Subcutaneous abdominal adipose tissue (tissue), 5 donors: ENCODE measurements at regions not wholly inside any gene's neighbourhood (a gene's known extent, or its start where the extent isn't known, plus 50 kb on each side); places are given as distances from the start of the nearest gene placed in this dataset.

Source experiments
- H3K27ac ChIP-seq: one replicate; pipeline ENCODE4 v1.7.0; 2013; ENCODE audit warnings: low read depth, mild to moderate bottlenecking, inconsistent platforms, low read length, moderate library complexity
- H3K27me3 ChIP-seq, 5 donors: one replicate each; pipeline ENCODE4 v1.7.0; 2013; ENCODE audit warnings: low read length in 5 of 5, inconsistent platforms in 1 of 5; ENCODE audit not compliant: control insufficient read depth in 5 of 5, insufficient read depth in 4 of 5
- H3K36me3 ChIP-seq, 5 donors: one replicate each; pipeline ENCODE4 v1.7.0; 2013; ENCODE audit warnings: low read length in 5 of 5; ENCODE audit not compliant: control insufficient read depth in 5 of 5, insufficient read depth in 5 of 5
- H3K4me1 ChIP-seq, 5 donors: one replicate each; pipeline ENCODE4 v1.7.0; 2013; ENCODE audit warnings: low read length in 5 of 5, mild to moderate bottlenecking in 3 of 5, moderate library complexity in 1 of 5; ENCODE audit not compliant: control insufficient read depth in 5 of 5, insufficient read depth in 5 of 5
- H3K4me3 ChIP-seq, 5 donors: one replicate each; pipeline ENCODE4 v1.7.0; 2013; ENCODE audit warnings: low read length in 5 of 5, low read depth in 1 of 5
- H3K9ac ChIP-seq, 5 donors: one replicate each; pipeline ENCODE4 v1.7.0; 2013; ENCODE audit warnings: low read length in 5 of 5, mild to moderate bottlenecking in 4 of 5, moderate library complexity in 3 of 5
- H3K9me3 ChIP-seq, 5 donors: one replicate each; pipeline ENCODE4 v1.7.0; 2013; ENCODE audit warnings: low read length in 5 of 5; ENCODE audit not compliant: control insufficient read depth in 5 of 5
- donor health status: healthy.
- donor health status: healthy.
- donor health status: healthy.
- donor health status: healthy.
- donor health status: healthy.

- H3K4me3 ChIP-seq: no peak overlapping the region
- no peak overlapping the region for H3K27ac ChIP-seq
- no peaks in the 10 kb centered on the region for H3K4me1 ChIP-seq
- H3K9ac ChIP-seq: no peak overlapping the region
- H3K36me3 ChIP-seq: no peaks in the 10 kb centered on the region
- no peaks in the 10 kb centered on the region for H3K27me3 ChIP-seq
- peaks cover 0 to 29% (median 18%) of the 10 kb centered on the region in 5 donors for H3K9me3 ChIP-seq
These were observed 144.4 kb downstream of the CCDC59 start for GRCh38 chr12:82213761-82214160.

GRCh38 chr12:82210882-82211281 is 147.3 kb downstream of the CCDC59 start:
- Histone ChIP-seq H3K36me3 (no peaks in the 10 kb centered on the region), H3K4me3 (peak overlapping the region in 1 of 5 donors; percentile 0), H3K9ac (no peak overlapping the region), H3K9me3 (peaks cover 0 to 41% (median 28%) of the 10 kb centered on the region in 5 donors), H3K27me3 (no peaks in the 10 kb centered on the region), H3K4me1 (no peaks in the 10 kb centered on the region), H3K27ac (no peak overlapping the region)

- no peaks in the 10 kb centered on the region for H3K4me1 ChIP-seq
- no peak overlapping the region for H3K4me3 ChIP-seq
- no peak overlapping the region for H3K9ac ChIP-seq
- no peaks in the 10 kb centered on the region for H3K36me3 ChIP-seq
- no peaks in the 10 kb centered on the region for H3K27me3 ChIP-seq
- H3K9me3 ChIP-seq: peaks cover 0 to 43% (median 30%) of the 10 kb centered on the region in 5 donors
- H3K27ac ChIP-seq: no peak overlapping the region
These were observed 148.7 kb downstream of the CCDC59 start for GRCh38 chr12:82209533-82209932.

GRCh38 chr12:82207556-82207955 is 150.6 kb downstream of the CCDC59 start:
- Histone ChIP-seq H3K4me3 (no peak overlapping the region), H3K9me3 (peaks cover 0 to 48% (median 26%) of the 10 kb centered on the region in 5 donors), H3K27ac (no peak overlapping the region), H3K9ac (no peak overlapping the region), H3K36me3 (no peaks in the 10 kb centered on the region), H3K27me3 (no peaks in the 10 kb centered on the region), H3K4me1 (no peaks in the 10 kb centered on the region)

GRCh38 chr12:82203086-82203485 is 155.1 kb downstream of the CCDC59 start:
- Histone ChIP-seq H3K9ac (no peak overlapping the region), H3K9me3 (peaks cover 0 to 23% (median 17%) of the 10 kb centered on the region in 5 donors), H3K36me3 (no peaks in the 10 kb centered on the region), H3K4me3 (no peak overlapping the region), H3K27me3 (no peaks in the 10 kb centered on the region), H3K4me1 (no peaks in the 10 kb centered on the region), H3K27ac (no peak overlapping the region)

- Histone ChIP-seq H3K36me3 (peaks cover 0 to 3% (median 0%) of the 10 kb centered on the region in 5 donors), H3K27me3 (no peaks in the 10 kb centered on the region), H3K27ac (no peak overlapping the region), H3K9me3 (no peaks in the 10 kb centered on the region), H3K4me3 (no peak overlapping the region), H3K4me1 (no peaks in the 10 kb centered on the region), H3K9ac (no peak overlapping the region)
These were observed 170.6 kb downstream of the CCDC59 start for GRCh38 chr12:82187595-82187994.

GRCh38 chr12:82187011-82187410 is 171.2 kb downstream of the CCDC59 start:
- H3K27ac ChIP-seq: no peak overlapping the region
- no peak overlapping the region for H3K9ac ChIP-seq
- H3K4me3 ChIP-seq: no peak overlapping the region
- no peaks in the 10 kb centered on the region for H3K4me1 ChIP-seq
- H3K36me3 ChIP-seq: peaks cover 0 to 3% (median 0%) of the 10 kb centered on the region in 5 donors
- H3K9me3 ChIP-seq: no peaks in the 10 kb centered on the region
- H3K27me3 ChIP-seq: no peaks in the 10 kb centered on the region

- Histone ChIP-seq H3K27ac (no peak overlapping the region), H3K9me3 (no peaks in the 10 kb centered on the region), H3K4me3 (no peak overlapping the region), H3K4me1 (no peaks in the 10 kb centered on the region), H3K9ac (no peak overlapping the region), H3K36me3 (peaks cover 0 to 3% (median 0%) of the 10 kb centered on the region in 5 donors), H3K27me3 (no peaks in the 10 kb centered on the region)
These were observed 171.9 kb downstream of the CCDC59 start for GRCh38 chr12:82186282-82186681.

GRCh38 chr12:82184844-82185243 is 173.3 kb downstream of the CCDC59 start:
- no peak overlapping the region for H3K9ac ChIP-seq
- no peak overlapping the region for H3K4me3 ChIP-seq
- H3K27me3 ChIP-seq: no peaks in the 10 kb centered on the region
- no peak overlapping the region for H3K27ac ChIP-seq
- no peaks in the 10 kb centered on the region for H3K9me3 ChIP-seq
- peaks cover 0 to 3% (median 0%) of the 10 kb centered on the region in 5 donors for H3K36me3 ChIP-seq
- H3K4me1 ChIP-seq: no peaks in the 10 kb centered on the region

GRCh38 chr12:82182601-82183190 is 175.5 kb downstream of the CCDC59 start:
- H3K27me3 ChIP-seq: no peaks in the 10 kb centered on the region
- no peak overlapping the region for H3K27ac ChIP-seq
- H3K4me1 ChIP-seq: no peaks in the 10 kb centered on the region
- peaks cover 0 to 3% (median 0%) of the 10 kb centered on the region in 5 donors for H3K36me3 ChIP-seq
- H3K4me3 ChIP-seq: no peak overlapping the region
- H3K9ac ChIP-seq: no peak overlapping the region
- no peaks in the 10 kb centered on the region for H3K9me3 ChIP-seq
